ENCODE measurements at regions not wholly inside any gene's neighbourhood (a gene's known extent, or its start where the extent isn't known, plus 50 kb on each side); places are given as distances from the start of the nearest gene placed in this dataset.

DNA sequence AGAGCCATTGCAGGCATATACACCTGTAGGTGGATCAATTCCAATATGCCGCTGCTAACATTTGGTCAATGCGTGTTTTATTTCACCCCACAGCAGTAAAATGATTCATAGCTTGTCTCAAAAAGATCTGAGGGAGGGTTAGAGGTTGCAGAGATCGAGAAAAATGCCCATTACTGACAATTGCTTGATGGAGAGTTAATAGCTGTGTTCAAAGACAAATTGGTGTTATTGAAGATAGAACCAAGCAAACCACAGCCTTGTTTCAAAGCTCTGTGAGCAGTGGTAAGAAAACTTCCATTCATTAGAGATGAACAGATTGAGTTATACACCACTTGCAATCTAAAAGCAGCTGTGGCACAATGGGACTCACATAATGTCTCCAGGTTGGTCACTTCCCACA is 95.4 kb downstream of the KCNE4 start:
- no peak overlapping the region for H4K8ac ChIP-seq (replicated peaks; ENCODE audit: insufficient read length, low read depth, low read length)
- no peak overlapping the region for H3K23ac ChIP-seq (ENCODE audit: insufficient read length, low read depth, low read length)
- no peaks in the 10 kb centered on the region for H3K9me3 ChIP-seq (ENCODE audit: control insufficient read depth, low read depth, low read length)
- DNase-seq, result no peak
- H2BK15ac ChIP-seq (ENCODE audit: low read depth, low read length), result no peak overlapping the region
- no peak for TF ChIP-seq CTCF (conservative IDR thresholded peaks at IDR 0.05)
- Mint-ChIP-seq H3K4me1 (peaks cover 5 to 7% of the 10 kb centered on the region in 2 experiments), H3K4me3 (no peak overlapping the region), H3K9me3 (no peaks in the 10 kb centered on the region), H3K36me3 (ENCODE audit: insufficient read depth in 1 of 3, low read depth in 3 of 3) (no peaks in the 10 kb centered on the region), H3K27me3 (ENCODE audit: low read depth) (no peaks in the 10 kb centered on the region; the same call in 1 of the 2 replicates), H3K27ac (no peak overlapping the region)
- WGBS (ENCODE audit: extremely low coverage, insufficient read length, low lambda C conversion rate), result no CpG with 5 or more reads among the region's 3 CpGs
- no peak overlapping the region for H4K5ac ChIP-seq (ENCODE audit: insufficient read length, low read depth, low read length)
- H3K4me2 ChIP-seq (ENCODE audit: insufficient read depth, insufficient read length, low read length), result no peak overlapping the region
- H3K27me3 ChIP-seq (ENCODE audit: insufficient read depth, low read length), result no peaks in the 10 kb centered on the region
- no peak overlapping the region for H3K27ac ChIP-seq (ENCODE audit: insufficient read length, low read depth, low read length)
- no peak overlapping the region for H3K9ac ChIP-seq (ENCODE audit: extremely low read depth, insufficient read length, low read length)
- no peaks in the 10 kb centered on the region for H4K20me1 ChIP-seq (ENCODE audit: control insufficient read depth, insufficient read depth, insufficient read length)
- H2AK5ac ChIP-seq (ENCODE audit: insufficient read length, low read length), result no peak overlapping the region
- no peak overlapping the region for H3K4ac ChIP-seq (ENCODE audit: low read depth, low read length)
- no peak overlapping the region for H4K91ac ChIP-seq (ENCODE audit: insufficient read length, low read depth, low read length)
- no peak overlapping the region for H2BK120ac ChIP-seq (ENCODE audit: low read depth, low read length, poor library complexity, severe bottlenecking)
- no peak overlapping the region for H2BK12ac ChIP-seq (ENCODE audit: insufficient read length, low read depth, low read length)
- no peaks in the 10 kb centered on the region for H3K79me2 ChIP-seq (ENCODE audit: insufficient read depth, low read length)
- H3K56ac ChIP-seq (ENCODE audit: insufficient read length, low read depth, low read length), result no peak overlapping the region
- no peak overlapping the region for H3K14ac ChIP-seq (ENCODE audit: insufficient read depth, low read length)
- no peak overlapping the region for H3T11ph ChIP-seq (ENCODE audit: low read length)
- no peak overlapping the region for H3K18ac ChIP-seq (ENCODE audit: insufficient read length, low read depth, low read length)
- H3K79me1 ChIP-seq (ENCODE audit: insufficient read depth, low read depth, low read length, poor library complexity, severe bottlenecking), result no peaks in the 10 kb centered on the region
- H3K4me1 ChIP-seq (ENCODE audit: insufficient read depth, low read length), result no peaks in the 10 kb centered on the region
- no peak overlapping the region for H2AFZ ChIP-seq (ENCODE audit: low read length)
- H2BK20ac ChIP-seq (ENCODE audit: low read depth, low read length, poor library complexity, severe bottlenecking), result no peak overlapping the region
- H3K23me2 ChIP-seq (ENCODE audit: insufficient read length, low read depth, low read length, poor library complexity, severe bottlenecking), result no peaks in the 10 kb centered on the region
- H2BK5ac ChIP-seq (ENCODE audit: insufficient read length, low read length), result no peak overlapping the region

All from H9 (cell line).